Embryonic facial prominence (tissue), 1 donor: ENCODE measurements at regions not wholly inside any gene's neighbourhood (a gene's known extent, or its start where the extent isn't known, plus 50 kb on each side); places are given as distances from the start of the nearest gene placed in this dataset.
"Not testable (repeated sequence)": the region's sequence is repeated elsewhere in the genome, so short reads cannot be mapped to it uniquely, and the experiment has no call there.

Experiments used
- DNase-seq: peaks from one replicate; pipeline ENCODE4 v3.0.0-alpha.2; 2016; ENCODE audit errors: extremely low spot score

GRCh38 chr9:135356021-135356420 lies 123.6 kb upstream of the PPP1R26 start:
- DNase-seq, result no peak

- no peak for DNase-seq
Measured at GRCh38 chr9:135356796-135357195, 122.8 kb upstream of the PPP1R26 start.

GRCh38 chr9:135357863-135358551 lies 121.6 kb upstream of the PPP1R26 start:
- DNase-seq, result no peak

- DNase-seq, result no peak
Measured at GRCh38 chr9:135358552-135358940, 121.0 kb upstream of the PPP1R26 start.

- no peak for DNase-seq
Measured at GRCh38 chr9:135359764-135360163, 119.8 kb upstream of the PPP1R26 start.

- no peak for DNase-seq
Measured at GRCh38 chr9:135360617-135361016, 119.0 kb upstream of the PPP1R26 start.

- DNase-seq, result not testable (repeated sequence)
Measured at GRCh38 chr9:135361668-135362067, 117.9 kb upstream of the PPP1R26 start.

GRCh38 chr9:135363596-135363995 lies 116.0 kb upstream of the PPP1R26 start:
- no peak for DNase-seq

- DNase-seq, result no peak
Measured at GRCh38 chr9:135365013-135365768, 114.4 kb upstream of the PPP1R26 start.

- no peak for DNase-seq
Measured at GRCh38 chr9:135366104-135366503, 113.5 kb upstream of the PPP1R26 start.

GRCh38 chr9:135369412-135369990 lies 110.1 kb upstream of the PPP1R26 start:
- DNase-seq, result no peak

GRCh38 chr9:135370411-135371375 lies 108.9 kb upstream of the PPP1R26 start:
- no peak for DNase-seq

- no peak for DNase-seq
Measured at GRCh38 chr9:135371535-135371934, 108.0 kb upstream of the PPP1R26 start.

GRCh38 chr9:135372036-135372435 lies 107.5 kb upstream of the PPP1R26 start:
- no peak for DNase-seq

- no peak for DNase-seq
Measured at GRCh38 chr9:135372501-135373008, 107.0 kb upstream of the PPP1R26 start.

- DNase-seq, result no peak
Measured at GRCh38 chr9:135373151-135373685, 106.4 kb upstream of the PPP1R26 start.

- DNase-seq, result no peak
Measured at GRCh38 chr9:135373820-135374219, 105.8 kb upstream of the PPP1R26 start.

- DNase-seq, result no peak
Measured at GRCh38 chr9:135374591-135374990, 105.0 kb upstream of the PPP1R26 start.

GRCh38 chr9:135375001-135375400 lies 104.6 kb upstream of the PPP1R26 start:
- DNase-seq, result no peak

- DNase-seq, result no peak
Measured at GRCh38 chr9:135376511-135377265, 102.9 kb upstream of the PPP1R26 start.

- DNase-seq, result no peak
Measured at GRCh38 chr9:135377431-135377830, 102.2 kb upstream of the PPP1R26 start.
